NB4 (cell line): ENCODE measurements at regions not wholly inside any gene's neighbourhood (a gene's known extent, or its start where the extent isn't known, plus 50 kb on each side); places are given as distances from the start of the nearest gene placed in this dataset.
"Not testable (repeated sequence)": the region's sequence is repeated elsewhere in the genome, so short reads cannot be mapped to it uniquely, and the experiment has no call there.

Experiments
- DNase-seq: peaks from one replicate; pipeline ENCODE4 v3.0.0; 2010; ENCODE audit warnings: low read depth
- H3K4me3 ChIP-seq: one replicate; pipeline ENCODE4 v1.5.1; 2011; ENCODE audit warnings: mild to moderate bottlenecking, low read depth, low read length, moderate library complexity
- CTCF ChIP-seq: IDR thresholded peaks from one replicate; pipeline ENCODE4 v1.5.1; 2012; ENCODE audit warnings: low read depth, low read length
- MAX ChIP-seq: IDR thresholded peaks from 2 replicates; pipeline ENCODE4 v1.6.1; 2011; ENCODE audit warnings: low read depth, low read length
- MYC ChIP-seq: IDR thresholded peaks from 2 replicates; pipeline ENCODE4 v1.6.1; 2011; ENCODE audit warnings: low read depth, low read length
- POLR2A ChIP-seq: IDR thresholded peaks from 2 replicates; pipeline ENCODE4 v1.6.1; 2011; ENCODE audit warnings: mild to moderate bottlenecking; ENCODE audit not compliant: insufficient read length; ENCODE audit errors: extremely low read depth

GRCh38 chrX:115357326-115358120, 68.0 kb downstream of the LUZP4 start:
- TF ChIP-seq MAX (no peak), POLR2A (no peak), MYC (no peak), CTCF (no peak)
- H3K4me3 ChIP-seq: no peak overlapping the region
- DNase-seq: no peak

GRCh38 chrX:115359508-115359907, 70.0 kb downstream of the LUZP4 start:
- DNase-seq, H3K4me3 ChIP-seq: not testable (repeated sequence)

GRCh38 chrX:115360220-115360781, 70.8 kb downstream of the LUZP4 start:
- DNase-seq: no peak
- no peak overlapping the region for H3K4me3 ChIP-seq
- no peak for TF ChIP-seq MAX
- TF ChIP-seq POLR2A: no peak
- TF ChIP-seq CTCF: no peak
- TF ChIP-seq MYC: no peak

GRCh38 chrX:115362334-115363095, 73.0 kb downstream of the LUZP4 start:
- no peak overlapping the region for H3K4me3 ChIP-seq
- DNase-seq: peak; percentile 12
- TF ChIP-seq POLR2A: no peak
- no peak for TF ChIP-seq CTCF
- no peak for TF ChIP-seq MYC
- no peak for TF ChIP-seq MAX

GRCh38 chrX:115363372-115363771, 73.9 kb downstream of the LUZP4 start:
- TF ChIP-seq POLR2A: no peak
- H3K4me3 ChIP-seq: no peak overlapping the region
- no peak for DNase-seq

- DNase-seq: no peak
- H3K4me3 ChIP-seq: no peak overlapping the region
- no peak for TF ChIP-seq POLR2A
- no peak for TF ChIP-seq MAX
- no peak for TF ChIP-seq MYC
- no peak for TF ChIP-seq CTCF
Observed at GRCh38 chrX:115363897-115364296, 74.4 kb downstream of the LUZP4 start.
